PC-9 (cell line): ENCODE measurements at regions not wholly inside any gene's neighbourhood (a gene's known extent, or its start where the extent isn't known, plus 50 kb on each side); places are given as distances from the start of the nearest gene placed in this dataset.

Experiments used
- BruUV-seq: library from RNA; stranded (reverse); fragments of 400-500 nt; replicated peaks from 2 replicates; lab custom pipeline; 2021; lab: Mats Ljungman, UMichigan
- CTCF ChIA-PET: fragments of 300-600 bp; sonication (Branson Sonifier 250); formaldehyde crosslinking; loops from one replicate; lab custom pipeline; 2022; ENCODE audit warnings: antibody characterized with exemption; lab: Charles Lee
- POLR2A ChIA-PET: fragments of 300-600 bp; sonication (Branson Sonifier 250); formaldehyde crosslinking; loops from one replicate; lab custom pipeline; 2022; ENCODE audit warnings: antibody characterized with exemption; ENCODE audit not compliant: unreplicated experiment; lab: Charles Lee
- DNase-seq, 2 experiments: peaks; one replicate each; pipeline versions ENCODE4 v3.0.0 to v3.0.0-alpha.2; 2015 to 2022; ENCODE audit warnings: mixed read lengths in 1 of 2
- H2AFZ ChIP-seq: fragments of 200-600 bp; sonication (generic); 2 replicates; pipeline ENCODE4 v1.8.1; 2017; ENCODE audit warnings: antibody characterized with exemption
- H3F3A ChIP-seq: fragments of 200-600 bp; sonication (generic); 2 replicates; pipeline ENCODE4 v1.8.1; 2017; ENCODE audit warnings: antibody characterized with exemption, mild to moderate bottlenecking, low read depth; ENCODE audit not compliant: insufficient read depth
- H3K27ac ChIP-seq: fragments of 200-600 bp; sonication (generic); 2 replicates; pipeline ENCODE4 v1.6.1; 2016; ENCODE audit warnings: mixed run types
- H3K27me3 ChIP-seq: fragments of 200-600 bp; sonication (generic); 2 replicates; pipeline ENCODE4 v1.6.1; 2016; ENCODE audit warnings: low read depth, mixed run types; ENCODE audit not compliant: insufficient read depth
- H3K36me3 ChIP-seq: fragments of 200-600 bp; sonication (generic); 2 replicates; pipeline ENCODE4 v1.6.1; 2016; ENCODE audit warnings: low read depth, mixed run types
- H3K4me1 ChIP-seq: fragments of 200-600 bp; sonication (generic); replicated peaks from 2 replicates; pipeline ENCODE4 v1.6.1; 2016; ENCODE audit warnings: mixed run types; ENCODE audit not compliant: insufficient read depth
- H3K4me2 ChIP-seq: fragments of 200-600 bp; sonication (generic); 2 replicates; pipeline ENCODE4 v1.6.1; 2017; ENCODE audit warnings: mixed run types
- H3K4me3 ChIP-seq: fragments of 200-600 bp; sonication (generic); 2 replicates; pipeline ENCODE4 v1.6.1; 2016; ENCODE audit warnings: mixed run types
- H3K79me2 ChIP-seq: fragments of 200-600 bp; sonication (generic); 2 replicates; pipeline ENCODE4 v1.6.1; 2017; ENCODE audit warnings: low read depth, mixed run types
- H3K9me2 ChIP-seq: fragments of 200-600 bp; sonication (generic); 2 replicates; pipeline ENCODE4 v1.8.1; 2017; ENCODE audit warnings: mild to moderate bottlenecking; ENCODE audit not compliant: insufficient read depth
- H3K9me3 ChIP-seq: fragments of 200-600 bp; sonication (generic); 2 replicates; pipeline ENCODE4 v1.8.1; 2016; ENCODE audit warnings: low read depth; ENCODE audit not compliant: insufficient read depth
- H4K20me1 ChIP-seq: fragments of 200-600 bp; sonication (generic); 2 replicates; pipeline ENCODE4 v1.8.1; 2017; ENCODE audit not compliant: insufficient read depth
- EZH2 ChIP-seq: fragments of 200-600 bp; sonication (generic); IDR thresholded peaks from 2 replicates; pipeline ENCODE4 v1.8.0; 2017; ENCODE audit warnings: antibody characterized with exemption, low read depth
- intact Hi-C: fragments of 100-400 bp; cut with micrococcal nuclease; formaldehyde crosslinking; loops from one replicate; pipeline ENCODE4 v1.10.0; 2022; ENCODE audit not compliant: unreplicated experiment
- TF ChIP-seq, protein P1 (sequence below): fragments of 200-600 bp; sonication (generic); conservative IDR thresholded peaks from 2 replicates; pipeline ENCODE4 v1.6.1; 2017; ENCODE audit warnings: mixed run types, antibody characterized with exemption, mild to moderate bottlenecking, moderate library complexity

- Histone ChIP-seq H3K4me2 (no peak overlapping the region), H3K79me2 (no peaks in the 10 kb centered on the region), H3K4me1 (no peaks in the 10 kb centered on the region), H3K9me2 (no peaks in the 10 kb centered on the region), H3K36me3 (no peaks in the 10 kb centered on the region), H3F3A (no peaks in the 10 kb centered on the region), H2AFZ (no peak overlapping the region), H3K4me3 (no peak overlapping the region), H4K20me1 (no peaks in the 10 kb centered on the region), H3K27ac (no peak overlapping the region), H3K27me3 (no peaks in the 10 kb centered on the region), H3K9me3 (no peaks in the 10 kb centered on the region)
- intact Hi-C loops = no loop called here
- TF ChIP-seq EZH2 = no peak
- TF ChIP-seq, protein P1, sequence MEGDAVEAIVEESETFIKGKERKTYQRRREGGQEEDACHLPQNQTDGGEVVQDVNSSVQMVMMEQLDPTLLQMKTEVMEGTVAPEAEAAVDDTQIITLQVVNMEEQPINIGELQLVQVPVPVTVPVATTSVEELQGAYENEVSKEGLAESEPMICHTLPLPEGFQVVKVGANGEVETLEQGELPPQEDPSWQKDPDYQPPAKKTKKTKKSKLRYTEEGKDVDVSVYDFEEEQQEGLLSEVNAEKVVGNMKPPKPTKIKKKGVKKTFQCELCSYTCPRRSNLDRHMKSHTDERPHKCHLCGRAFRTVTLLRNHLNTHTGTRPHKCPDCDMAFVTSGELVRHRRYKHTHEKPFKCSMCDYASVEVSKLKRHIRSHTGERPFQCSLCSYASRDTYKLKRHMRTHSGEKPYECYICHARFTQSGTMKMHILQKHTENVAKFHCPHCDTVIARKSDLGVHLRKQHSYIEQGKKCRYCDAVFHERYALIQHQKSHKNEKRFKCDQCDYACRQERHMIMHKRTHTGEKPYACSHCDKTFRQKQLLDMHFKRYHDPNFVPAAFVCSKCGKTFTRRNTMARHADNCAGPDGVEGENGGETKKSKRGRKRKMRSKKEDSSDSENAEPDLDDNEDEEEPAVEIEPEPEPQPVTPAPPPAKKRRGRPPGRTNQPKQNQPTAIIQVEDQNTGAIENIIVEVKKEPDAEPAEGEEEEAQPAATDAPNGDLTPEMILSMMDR = no peak
- DNase-seq = no peak
- CTCF ChIA-PET = no interaction called here
- BruUV-seq = no TSS peak
- POLR2A ChIA-PET = no interaction called here
These were observed 300.4 kb downstream of the MAN2A1 start for GRCh38 chr5:109989994-109990722.

GRCh38 chr5:109990723-109991359 lies 301.1 kb downstream of the MAN2A1 start:
- Histone ChIP-seq H3K36me3 (no peaks in the 10 kb centered on the region), H3F3A (no peaks in the 10 kb centered on the region), H3K4me1 (no peaks in the 10 kb centered on the region), H3K9me3 (no peaks in the 10 kb centered on the region), H3K4me3 (no peak overlapping the region), H3K4me2 (no peak overlapping the region), H3K27ac (no peak overlapping the region), H3K27me3 (no peaks in the 10 kb centered on the region), H2AFZ (no peak overlapping the region), H3K9me2 (no peaks in the 10 kb centered on the region), H3K79me2 (no peaks in the 10 kb centered on the region), H4K20me1 (no peaks in the 10 kb centered on the region)
- intact Hi-C loops = no loop called here
- TF ChIP-seq, protein P1 = no peak
- TF ChIP-seq EZH2 = no peak
- ChIA-PET CTCF (no interaction called here), POLR2A (no interaction called here)
- BruUV-seq = no TSS peak
- DNase-seq = no peak

- Histone ChIP-seq H3K4me2 (no peak overlapping the region), H3K27ac (no peak overlapping the region), H3K79me2 (no peaks in the 10 kb centered on the region), H4K20me1 (no peaks in the 10 kb centered on the region), H3K9me2 (no peaks in the 10 kb centered on the region), H3K4me1 (no peaks in the 10 kb centered on the region), H2AFZ (no peak overlapping the region), H3K4me3 (no peak overlapping the region), H3K27me3 (no peaks in the 10 kb centered on the region), H3K36me3 (no peaks in the 10 kb centered on the region), H3K9me3 (no peaks in the 10 kb centered on the region), H3F3A (no peaks in the 10 kb centered on the region)
- intact Hi-C loops = no loop called here
- TF ChIP-seq EZH2 = no peak
- TF ChIP-seq, protein P1 = no peak
- CTCF ChIA-PET = no interaction called here
- DNase-seq = no peak
- POLR2A ChIA-PET = no interaction called here
- BruUV-seq = no TSS peak
These were observed 302.7 kb downstream of the MAN2A1 start for GRCh38 chr5:109992264-109992915.
